Esophagus muscularis mucosa (tissue), 4 donors: ENCODE measurements at regions not wholly inside any gene's neighbourhood (a gene's known extent, or its start where the extent isn't known, plus 50 kb on each side); places are given as distances from the start of the nearest gene placed in this dataset.

Source experiments
- DNase-seq: peaks from one replicate; pipeline ENCODE4 v3.0.0-alpha.2; 2017; ENCODE audit errors: extremely low spot score
- H3K27ac ChIP-seq, 4 donors: fragments of 200-600 bp; sonication (generic); replicated peaks in 1 of 4; 1 replicate in 3 of 4; 2 replicates in 1 of 4; pipeline ENCODE4 v1.5.1; 2016 to 2019; ENCODE audit warnings: mild to moderate bottlenecking in 1 of 4
- H3K27me3 ChIP-seq, 4 donors: fragments of 200-600 bp; sonication (generic); one replicate each; pipeline versions ENCODE4 v1.5.1 to v1.6.0; 2016 to 2019
- H3K36me3 ChIP-seq, 4 donors: fragments of 200-600 bp; sonication (generic); one replicate each; pipeline ENCODE4 v1.5.1; 2016 to 2019
- H3K4me1 ChIP-seq, 4 donors: fragments of 200-600 bp; sonication (generic); one replicate each; pipeline ENCODE4 v1.5.1; 2016 to 2019
- H3K4me3 ChIP-seq, 4 donors: fragments of 200-600 bp; sonication (generic); 1 replicate in 2 of 4; 2 replicates in 2 of 4; pipeline ENCODE4 v1.5.1; 2016 to 2019; ENCODE audit warnings: mild to moderate bottlenecking in 4 of 4, moderate library complexity in 1 of 4
- H3K9me3 ChIP-seq, 4 donors: fragments of 200-600 bp; sonication (generic); 1 replicate in 3 of 4; 2 replicates in 1 of 4; pipeline ENCODE4 v1.5.1; 2016 to 2019
- CTCF ChIP-seq, 3 experiments: fragments of 200-600 bp in 2 of 3; fragments of 450-650 bp in 1 of 3; sonication (generic) in 2 of 3; IDR thresholded peaks; one replicate each; pipeline ENCODE4 v1.5.1; 2017 to 2019; ENCODE audit warnings: antibody characterized with exemption in 3 of 3, mild to moderate bottlenecking in 2 of 3, moderate library complexity in 1 of 3
- EP300 ChIP-seq: sonication (generic); formaldehyde crosslinking; IDR thresholded peaks from one replicate; pipeline ENCODE4 v1.6.1; 2017; ENCODE audit warnings: antibody characterized with exemption
- POLR2A ChIP-seq: fragments of 450-650 bp; IDR thresholded peaks from one replicate; pipeline ENCODE4 v1.6.1; 2017; ENCODE audit warnings: antibody characterized with exemption, moderate library complexity, mild to moderate bottlenecking, low read depth
- POLR2AphosphoS5 ChIP-seq, 2 donors: sonication (generic); formaldehyde crosslinking; IDR thresholded peaks; one replicate each; pipeline ENCODE4 v1.6.1; 2017; ENCODE audit warnings: antibody characterized with exemption in 2 of 2
- WGBS: methylation state at CpG from one replicate; pipeline ENCODE4 v1.1.5; 2018; 5-methylcytosine and 5-hydroxymethylcytosine counted together
- intact Hi-C: fragments of 100-400 bp; cut with DNase I; formaldehyde crosslinking; loops from one replicate; pipeline ENCODE4 v1.15.1; 2023

GRCh38 chr18:59768409-59768808 lies 71.2 kb upstream of the CCBE1 start:
- Histone ChIP-seq H3K27ac (no peak overlapping the region), H3K36me3 (no peaks in the 10 kb centered on the region), H3K27me3 (peaks cover 0 to 13% (median 0%) of the 10 kb centered on the region in 4 donors), H3K4me1 (no peaks in the 10 kb centered on the region), H3K9me3 (peaks cover 0 to 7% (median 0%) of the 10 kb centered on the region in 4 donors), H3K4me3 (no peak overlapping the region)
- intact Hi-C loops: no loop called here
- TF ChIP-seq CTCF (IDR thresholded peaks at IDR 0.05) (no peak), POLR2AphosphoS5 (IDR thresholded peaks at IDR 0.05) (no peak), POLR2A (no peak), EP300 (no peak)
- WGBS: 73% methylated on average over 1 of the region's 1 CpG
- DNase-seq: no peak

GRCh38 chr18:59767732-59768131 lies 70.5 kb upstream of the CCBE1 start:
- Histone ChIP-seq H3K9me3 (peaks cover 0 to 7% (median 0%) of the 10 kb centered on the region in 4 donors), H3K4me3 (no peak overlapping the region), H3K36me3 (no peaks in the 10 kb centered on the region), H3K27ac (no peak overlapping the region), H3K4me1 (no peaks in the 10 kb centered on the region), H3K27me3 (peaks cover 0 to 13% (median 0%) of the 10 kb centered on the region in 4 donors)
- no peak for DNase-seq
- intact Hi-C loops: no loop called here
- 52% methylated on average over 2 of the region's 2 CpGs for whole genome bisulfite sequencing
- TF ChIP-seq CTCF (IDR thresholded peaks at IDR 0.05) (no peak), EP300 (no peak), POLR2AphosphoS5 (IDR thresholded peaks at IDR 0.05) (no peak), POLR2A (no peak)

GRCh38 chr18:59765343-59765742 lies 68.1 kb upstream of the CCBE1 start:
- no peak for DNase-seq
- Histone ChIP-seq H3K27ac (no peak overlapping the region), H3K4me1 (no peaks in the 10 kb centered on the region), H3K36me3 (no peaks in the 10 kb centered on the region), H3K9me3 (peaks cover 0 to 7% (median 0%) of the 10 kb centered on the region in 4 donors), H3K4me3 (no peak overlapping the region), H3K27me3 (peaks cover 0 to 3% (median 0%) of the 10 kb centered on the region in 4 donors)
- TF ChIP-seq EP300 (no peak), POLR2AphosphoS5 (IDR thresholded peaks at IDR 0.05) (no peak), POLR2A (no peak), CTCF (IDR thresholded peaks at IDR 0.05) (no peak)
- intact Hi-C loops: no loop called here
- 94% methylated on average over 4 of the region's 4 CpGs for WGBS

GRCh38 chr18:59764281-59764680 lies 67.1 kb upstream of the CCBE1 start:
- no peaks in the 10 kb centered on the region for H3K27me3 ChIP-seq
- H3K36me3 ChIP-seq: no peaks in the 10 kb centered on the region
- H3K9me3 ChIP-seq: peaks cover 0 to 7% (median 0%) of the 10 kb centered on the region in 4 donors
- H3K4me1 ChIP-seq: no peaks in the 10 kb centered on the region
- H3K27ac ChIP-seq: no peak overlapping the region
- DNase-seq: no peak
- no peak overlapping the region for H3K4me3 ChIP-seq
- WGBS: 73% methylated on average over 4 of the region's 4 CpGs
- no peak for TF ChIP-seq POLR2A
- TF ChIP-seq EP300: no peak
- TF ChIP-seq CTCF (IDR thresholded peaks at IDR 0.05): no peak
- no peak for TF ChIP-seq POLR2AphosphoS5 (IDR thresholded peaks at IDR 0.05)
- intact Hi-C loops: no loop called here

- Histone ChIP-seq H3K27me3 (no peaks in the 10 kb centered on the region), H3K4me3 (no peak overlapping the region)
- TF ChIP-seq CTCF (IDR thresholded peaks at IDR 0.05): no peak
- TF ChIP-seq EP300: no peak
Measured at GRCh38 chr18:59763541-59764136, 66.4 kb upstream of the CCBE1 start.

More at GRCh38 chr18:59763541-59764136, 66.4 kb upstream of the CCBE1 start:
- no peak for DNase-seq
- intact Hi-C loops: no loop called here
- Histone ChIP-seq H3K9me3 (peaks cover 0 to 7% (median 0%) of the 10 kb centered on the region in 4 donors), H3K4me1 (no peaks in the 10 kb centered on the region), H3K27ac (no peak overlapping the region), H3K36me3 (no peaks in the 10 kb centered on the region)
- 88% methylated on average over 2 of the region's 2 CpGs for WGBS
